ENCODE measurements at regions not wholly inside any gene's neighbourhood (a gene's known extent, or its start where the extent isn't known, plus 50 kb on each side); places are given as distances from the start of the nearest gene placed in this dataset.

DNA sequence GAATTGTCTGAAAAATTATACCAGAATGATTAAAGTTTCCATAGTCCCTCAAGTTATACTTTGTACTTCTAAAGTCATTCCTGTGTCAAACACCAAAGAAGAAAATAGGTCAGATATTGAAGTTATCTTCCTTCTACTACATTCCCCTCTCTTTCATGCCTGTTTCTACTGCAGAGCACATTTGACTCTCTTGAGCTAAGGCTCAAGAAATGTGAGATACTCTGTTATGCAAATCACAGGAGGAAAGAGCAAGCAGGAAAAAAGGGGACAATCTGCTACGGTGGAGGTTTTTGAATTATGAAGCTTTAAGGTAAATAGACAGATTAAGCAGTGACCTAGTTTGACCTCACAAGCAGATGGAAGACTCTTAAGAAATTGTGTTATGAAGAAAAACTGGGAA, 198.9 kb upstream of the LDB2 start:
- Histone ChIP-seq H3K4me3 (no peak overlapping the region), H3K9me2 (ENCODE audit: insufficient read depth) (peaks cover 9% of the 10 kb centered on the region), H3K4me2 (peak overlapping the region; percentile 57), H3K79me2 (replicated peaks; ENCODE audit: insufficient read depth) (no peaks in the 10 kb centered on the region), H3F3A (replicated peaks; ENCODE audit: low read depth) (no peaks in the 10 kb centered on the region), H3K27ac (ENCODE audit: low read depth) (no peak overlapping the region), H4K20me1 (replicated peaks; ENCODE audit: insufficient read depth) (no peaks in the 10 kb centered on the region), H3K27me3 (ENCODE audit: insufficient read depth) (no peaks in the 10 kb centered on the region), H2AFZ (0 out of 2 replicates have a peak overlapping the region, but pooled peaks have one; percentile 38), H3K36me3 (ENCODE audit: insufficient read depth) (no peaks in the 10 kb centered on the region), H3K4me1 (ENCODE audit: insufficient read depth) (peaks cover 13% of the 10 kb centered on the region)
- no peak overlapping the region for H3K4me3 Mint-ChIP-seq
- H3K27me3 Mint-ChIP-seq (ENCODE audit: insufficient read depth, low read depth, poor library complexity): peaks cover 2% of the 10 kb centered on the region
- peaks cover 24% of the 10 kb centered on the region; the same call in 2 of the 3 replicates for H3K4me1 Mint-ChIP-seq
- DNase-seq (ENCODE audit: low spot score) (peak; percentile 33), ATAC-seq (peak; percentile 67)
- no peak overlapping the region for H3K27ac Mint-ChIP-seq
- TF ChIP-seq STAT1 (IDR thresholded peaks at IDR 0.05; ENCODE audit: unreplicated experiment) (no peak), EZH2phosphoT487 (IDR thresholded peaks at IDR 0.05; ENCODE audit: unreplicated experiment) (no peak), CREB1 (CRISPR knock-in tag; IDR thresholded peaks at IDR 0.05; ENCODE audit: low read depth) (no peak)
- no peaks in the 10 kb centered on the region for H3K9me3 Mint-ChIP-seq
- no peaks in the 10 kb centered on the region for H3K36me3 Mint-ChIP-seq (ENCODE audit: low read depth)

DNA sequence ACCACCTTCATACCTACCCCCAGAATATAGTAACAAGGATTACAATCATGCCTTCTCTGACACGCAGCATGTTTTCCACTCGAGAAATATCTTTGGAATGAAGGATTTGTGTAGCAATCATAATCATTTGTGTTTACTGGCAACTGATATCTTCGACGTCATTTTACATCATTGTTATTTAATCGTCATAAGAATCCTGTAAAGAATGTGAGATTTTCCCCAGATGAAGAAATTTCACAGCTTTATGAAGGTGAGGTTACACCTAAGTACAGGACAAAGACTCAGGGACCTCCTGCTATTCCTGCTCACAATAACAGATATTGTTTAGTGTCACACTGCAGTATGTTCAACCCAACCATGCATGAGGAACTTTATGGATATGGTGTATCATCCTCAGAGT, 198.2 kb upstream of the LDB2 start:
- Mint-ChIP-seq H3K36me3 (ENCODE audit: low read depth) (no peaks in the 10 kb centered on the region), H3K4me1 (peaks cover 24% of the 10 kb centered on the region; the same call in 2 of the 3 replicates), H3K27me3 (ENCODE audit: insufficient read depth, low read depth, poor library complexity) (peaks cover 2% of the 10 kb centered on the region), H3K4me3 (no peak overlapping the region), H3K27ac (no peak overlapping the region), H3K9me3 (no peaks in the 10 kb centered on the region)
- H4K20me1 ChIP-seq (replicated peaks; ENCODE audit: insufficient read depth): no peaks in the 10 kb centered on the region
- peaks cover 13% of the 10 kb centered on the region for H3K4me1 ChIP-seq (ENCODE audit: insufficient read depth)
- no peaks in the 10 kb centered on the region for H3K36me3 ChIP-seq (ENCODE audit: insufficient read depth)
- no peaks in the 10 kb centered on the region for H3F3A ChIP-seq (replicated peaks; ENCODE audit: low read depth)
- H3K9me2 ChIP-seq (ENCODE audit: insufficient read depth): peaks cover 9% of the 10 kb centered on the region
- DNase-seq (ENCODE audit: low spot score) (no peak), ATAC-seq (no peak)
- H2AFZ ChIP-seq: no peak overlapping the region
- no peaks in the 10 kb centered on the region for H3K27me3 ChIP-seq (ENCODE audit: insufficient read depth)
- peak overlapping the region; percentile 57; the same call in 1 of the 2 replicates for H3K4me2 ChIP-seq
- no peak overlapping the region for H3K27ac ChIP-seq (ENCODE audit: low read depth)
- no peaks in the 10 kb centered on the region for H3K79me2 ChIP-seq (replicated peaks; ENCODE audit: insufficient read depth)
- H3K4me3 ChIP-seq: no peak overlapping the region
- TF ChIP-seq, protein P1, sequence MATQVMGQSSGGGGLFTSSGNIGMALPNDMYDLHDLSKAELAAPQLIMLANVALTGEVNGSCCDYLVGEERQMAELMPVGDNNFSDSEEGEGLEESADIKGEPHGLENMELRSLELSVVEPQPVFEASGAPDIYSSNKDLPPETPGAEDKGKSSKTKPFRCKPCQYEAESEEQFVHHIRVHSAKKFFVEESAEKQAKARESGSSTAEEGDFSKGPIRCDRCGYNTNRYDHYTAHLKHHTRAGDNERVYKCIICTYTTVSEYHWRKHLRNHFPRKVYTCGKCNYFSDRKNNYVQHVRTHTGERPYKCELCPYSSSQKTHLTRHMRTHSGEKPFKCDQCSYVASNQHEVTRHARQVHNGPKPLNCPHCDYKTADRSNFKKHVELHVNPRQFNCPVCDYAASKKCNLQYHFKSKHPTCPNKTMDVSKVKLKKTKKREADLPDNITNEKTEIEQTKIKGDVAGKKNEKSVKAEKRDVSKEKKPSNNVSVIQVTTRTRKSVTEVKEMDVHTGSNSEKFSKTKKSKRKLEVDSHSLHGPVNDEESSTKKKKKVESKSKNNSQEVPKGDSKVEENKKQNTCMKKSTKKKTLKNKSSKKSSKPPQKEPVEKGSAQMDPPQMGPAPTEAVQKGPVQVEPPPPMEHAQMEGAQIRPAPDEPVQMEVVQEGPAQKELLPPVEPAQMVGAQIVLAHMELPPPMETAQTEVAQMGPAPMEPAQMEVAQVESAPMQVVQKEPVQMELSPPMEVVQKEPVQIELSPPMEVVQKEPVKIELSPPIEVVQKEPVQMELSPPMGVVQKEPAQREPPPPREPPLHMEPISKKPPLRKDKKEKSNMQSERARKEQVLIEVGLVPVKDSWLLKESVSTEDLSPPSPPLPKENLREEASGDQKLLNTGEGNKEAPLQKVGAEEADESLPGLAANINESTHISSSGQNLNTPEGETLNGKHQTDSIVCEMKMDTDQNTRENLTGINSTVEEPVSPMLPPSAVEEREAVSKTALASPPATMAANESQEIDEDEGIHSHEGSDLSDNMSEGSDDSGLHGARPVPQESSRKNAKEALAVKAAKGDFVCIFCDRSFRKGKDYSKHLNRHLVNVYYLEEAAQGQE (IDR thresholded peaks at IDR 0.05; ENCODE audit: unreplicated experiment): no peak
- TF ChIP-seq ZNF114 (CRISPR knock-in tag; IDR thresholded peaks at IDR 0.05): no peak
- no peak for TF ChIP-seq POLR2AphosphoS5 (IDR thresholded peaks at IDR 0.05; ENCODE audit: low read depth)
- no peak for TF ChIP-seq STAT1 (IDR thresholded peaks at IDR 0.05; ENCODE audit: unreplicated experiment)
- TF ChIP-seq EZH2 (IDR thresholded peaks at IDR 0.05; ENCODE audit: low read depth, unreplicated experiment): no peak
- TF ChIP-seq, protein P2, sequence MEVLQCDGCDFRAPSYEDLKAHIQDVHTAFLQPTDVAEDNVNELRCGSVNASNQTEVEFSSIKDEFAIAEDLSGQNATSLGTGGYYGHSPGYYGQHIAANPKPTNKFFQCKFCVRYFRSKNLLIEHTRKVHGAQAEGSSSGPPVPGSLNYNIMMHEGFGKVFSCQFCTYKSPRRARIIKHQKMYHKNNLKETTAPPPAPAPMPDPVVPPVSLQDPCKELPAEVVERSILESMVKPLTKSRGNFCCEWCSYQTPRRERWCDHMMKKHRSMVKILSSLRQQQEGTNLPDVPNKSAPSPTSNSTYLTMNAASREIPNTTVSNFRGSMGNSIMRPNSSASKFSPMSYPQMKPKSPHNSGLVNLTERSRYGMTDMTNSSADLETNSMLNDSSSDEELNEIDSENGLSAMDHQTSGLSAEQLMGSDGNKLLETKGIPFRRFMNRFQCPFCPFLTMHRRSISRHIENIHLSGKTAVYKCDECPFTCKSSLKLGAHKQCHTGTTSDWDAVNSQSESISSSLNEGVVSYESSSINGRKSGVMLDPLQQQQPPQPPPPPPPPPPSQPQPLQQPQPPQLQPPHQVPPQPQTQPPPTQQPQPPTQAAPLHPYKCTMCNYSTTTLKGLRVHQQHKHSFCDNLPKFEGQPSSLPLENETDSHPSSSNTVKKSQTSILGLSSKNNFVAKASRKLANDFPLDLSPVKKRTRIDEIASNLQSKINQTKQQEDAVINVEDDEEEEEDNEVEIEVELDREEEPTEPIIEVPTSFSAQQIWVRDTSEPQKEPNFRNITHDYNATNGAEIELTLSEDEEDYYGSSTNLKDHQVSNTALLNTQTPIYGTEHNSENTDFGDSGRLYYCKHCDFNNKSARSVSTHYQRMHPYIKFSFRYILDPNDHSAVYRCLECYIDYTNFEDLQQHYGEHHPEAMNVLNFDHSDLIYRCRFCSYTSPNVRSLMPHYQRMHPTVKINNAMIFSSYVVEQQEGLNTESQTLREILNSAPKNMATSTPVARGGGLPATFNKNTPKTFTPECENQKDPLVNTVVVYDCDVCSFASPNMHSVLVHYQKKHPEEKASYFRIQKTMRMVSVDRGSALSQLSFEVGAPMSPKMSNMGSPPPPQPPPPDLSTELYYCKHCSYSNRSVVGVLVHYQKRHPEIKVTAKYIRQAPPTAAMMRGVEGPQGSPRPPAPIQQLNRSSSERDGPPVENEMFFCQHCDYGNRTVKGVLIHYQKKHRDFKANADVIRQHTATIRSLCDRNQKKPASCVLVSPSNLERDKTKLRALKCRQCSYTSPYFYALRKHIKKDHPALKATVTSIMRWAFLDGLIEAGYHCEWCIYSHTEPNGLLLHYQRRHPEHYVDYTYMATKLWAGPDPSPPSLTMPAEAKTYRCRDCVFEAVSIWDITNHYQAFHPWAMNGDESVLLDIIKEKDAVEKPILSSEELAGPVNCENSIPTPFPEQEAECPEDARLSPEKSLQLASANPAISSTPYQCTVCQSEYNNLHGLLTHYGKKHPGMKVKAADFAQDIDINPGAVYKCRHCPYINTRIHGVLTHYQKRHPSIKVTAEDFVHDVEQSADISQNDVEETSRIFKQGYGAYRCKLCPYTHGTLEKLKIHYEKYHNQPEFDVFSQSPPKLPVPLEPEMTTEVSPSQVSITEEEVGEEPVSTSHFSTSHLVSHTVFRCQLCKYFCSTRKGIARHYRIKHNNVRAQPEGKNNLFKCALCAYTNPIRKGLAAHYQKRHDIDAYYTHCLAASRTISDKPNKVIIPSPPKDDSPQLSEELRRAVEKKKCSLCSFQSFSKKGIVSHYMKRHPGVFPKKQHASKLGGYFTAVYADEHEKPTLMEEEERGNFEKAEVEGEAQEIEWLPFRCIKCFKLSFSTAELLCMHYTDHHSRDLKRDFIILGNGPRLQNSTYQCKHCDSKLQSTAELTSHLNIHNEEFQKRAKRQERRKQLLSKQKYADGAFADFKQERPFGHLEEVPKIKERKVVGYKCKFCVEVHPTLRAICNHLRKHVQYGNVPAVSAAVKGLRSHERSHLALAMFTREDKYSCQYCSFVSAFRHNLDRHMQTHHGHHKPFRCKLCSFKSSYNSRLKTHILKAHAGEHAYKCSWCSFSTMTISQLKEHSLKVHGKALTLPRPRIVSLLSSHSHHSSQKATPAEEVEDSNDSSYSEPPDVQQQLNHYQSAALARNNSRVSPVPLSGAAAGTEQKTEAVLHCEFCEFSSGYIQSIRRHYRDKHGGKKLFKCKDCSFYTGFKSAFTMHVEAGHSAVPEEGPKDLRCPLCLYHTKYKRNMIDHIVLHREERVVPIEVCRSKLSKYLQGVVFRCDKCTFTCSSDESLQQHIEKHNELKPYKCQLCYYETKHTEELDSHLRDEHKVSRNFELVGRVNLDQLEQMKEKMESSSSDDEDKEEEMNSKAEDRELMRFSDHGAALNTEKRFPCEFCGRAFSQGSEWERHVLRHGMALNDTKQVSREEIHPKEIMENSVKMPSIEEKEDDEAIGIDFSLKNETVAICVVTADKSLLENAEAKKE (CRISPR knock-in tag; IDR thresholded peaks at IDR 0.05): no peak
- no peak for TF ChIP-seq JUNB (IDR thresholded peaks at IDR 0.05; ENCODE audit: unreplicated experiment)
- TF ChIP-seq, protein P3, sequence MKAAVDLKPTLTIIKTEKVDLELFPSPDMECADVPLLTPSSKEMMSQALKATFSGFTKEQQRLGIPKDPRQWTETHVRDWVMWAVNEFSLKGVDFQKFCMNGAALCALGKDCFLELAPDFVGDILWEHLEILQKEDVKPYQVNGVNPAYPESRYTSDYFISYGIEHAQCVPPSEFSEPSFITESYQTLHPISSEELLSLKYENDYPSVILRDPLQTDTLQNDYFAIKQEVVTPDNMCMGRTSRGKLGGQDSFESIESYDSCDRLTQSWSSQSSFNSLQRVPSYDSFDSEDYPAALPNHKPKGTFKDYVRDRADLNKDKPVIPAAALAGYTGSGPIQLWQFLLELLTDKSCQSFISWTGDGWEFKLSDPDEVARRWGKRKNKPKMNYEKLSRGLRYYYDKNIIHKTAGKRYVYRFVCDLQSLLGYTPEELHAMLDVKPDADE (IDR thresholded peaks at IDR 0.05): no peak

Measured in GM23338 (cell line).